Upper lobe of left lung (tissue), 6 donors: ENCODE measurements at regions not wholly inside any gene's neighbourhood (a gene's known extent, or its start where the extent isn't known, plus 50 kb on each side); places are given as distances from the start of the nearest gene placed in this dataset.

ENCODE experiments used
- ATAC-seq, 2 donors: fragments of 200-7000 bp; cut with Tn5 transposase; one replicate each; pipeline ENCODE4 v1.9.1; 2022; ENCODE audit warnings: mild to moderate bottlenecking in 2 of 2, moderate library complexity in 2 of 2; ENCODE audit not compliant: low FRiP score in 2 of 2
- DNase-seq, 2 donors: peaks; one replicate each; pipeline ENCODE4 v3.0.0-alpha.2; 2019 to 2020
- H3K27ac ChIP-seq, 4 donors: fragments of 200-600 bp; sonication (generic); one replicate each; pipeline ENCODE4 v1.5.1; 2016 to 2019
- H3K27me3 ChIP-seq, 4 donors: fragments of 200-600 bp; sonication (generic); one replicate each; pipeline ENCODE4 v1.5.1; 2017 to 2019
- H3K36me3 ChIP-seq, 4 donors: fragments of 200-600 bp; sonication (generic); one replicate each; pipeline ENCODE4 v1.5.1; 2016 to 2019
- H3K4me1 ChIP-seq, 4 donors: fragments of 200-600 bp; sonication (generic); one replicate each; pipeline ENCODE4 v1.5.1; 2018 to 2019
- H3K4me3 ChIP-seq, 4 donors: fragments of 200-600 bp; sonication (generic); one replicate each; pipeline ENCODE4 v1.5.1; 2017 to 2019; ENCODE audit warnings: mild to moderate bottlenecking in 2 of 4, moderate library complexity in 1 of 4
- H3K9me3 ChIP-seq, 4 donors: fragments of 200-600 bp; sonication (generic); one replicate each; pipeline ENCODE4 v1.5.1; 2018 to 2019
- EP300 ChIP-seq, 4 donors: sonication (generic); formaldehyde crosslinking; IDR thresholded peaks; one replicate each; pipeline ENCODE4 v1.5.1; 2017; ENCODE audit warnings: antibody characterized with exemption in 4 of 4, control low read depth in 2 of 4
- POLR2A ChIP-seq, 4 donors: fragments of 450-650 bp; IDR thresholded peaks; one replicate each; pipeline ENCODE4 v1.5.1; 2016 to 2017; ENCODE audit warnings: antibody characterized with exemption in 4 of 4, mild to moderate bottlenecking in 2 of 4
- POLR2AphosphoS5 ChIP-seq, 2 donors: sonication (generic); formaldehyde crosslinking; IDR thresholded peaks; one replicate each; pipeline ENCODE4 v1.5.1; 2017; ENCODE audit warnings: antibody characterized with exemption in 2 of 2
- WGBS, 2 donors: methylation state at CpG; one replicate each; pipeline ENCODE4 v1.1.5; 2017 to 2018; 5-methylcytosine and 5-hydroxymethylcytosine counted together
- TF ChIP-seq, protein P1 (sequence below), 6 experiments: fragments of 450-650 bp in 4 of 6; fragments of 200-600 bp in 2 of 6; sonication (generic) in 2 of 6; IDR thresholded peaks; one replicate each; pipeline ENCODE4 v1.5.1; 2016 to 2019; ENCODE audit warnings: antibody characterized with exemption in 6 of 6
- donor health status: DM: no; HTN: no; CAD: no; lungs with moderate emphysema.
- donor health status: DM: no; HTN: yes; CAD: no; lungs with severe emphysema.

DNA sequence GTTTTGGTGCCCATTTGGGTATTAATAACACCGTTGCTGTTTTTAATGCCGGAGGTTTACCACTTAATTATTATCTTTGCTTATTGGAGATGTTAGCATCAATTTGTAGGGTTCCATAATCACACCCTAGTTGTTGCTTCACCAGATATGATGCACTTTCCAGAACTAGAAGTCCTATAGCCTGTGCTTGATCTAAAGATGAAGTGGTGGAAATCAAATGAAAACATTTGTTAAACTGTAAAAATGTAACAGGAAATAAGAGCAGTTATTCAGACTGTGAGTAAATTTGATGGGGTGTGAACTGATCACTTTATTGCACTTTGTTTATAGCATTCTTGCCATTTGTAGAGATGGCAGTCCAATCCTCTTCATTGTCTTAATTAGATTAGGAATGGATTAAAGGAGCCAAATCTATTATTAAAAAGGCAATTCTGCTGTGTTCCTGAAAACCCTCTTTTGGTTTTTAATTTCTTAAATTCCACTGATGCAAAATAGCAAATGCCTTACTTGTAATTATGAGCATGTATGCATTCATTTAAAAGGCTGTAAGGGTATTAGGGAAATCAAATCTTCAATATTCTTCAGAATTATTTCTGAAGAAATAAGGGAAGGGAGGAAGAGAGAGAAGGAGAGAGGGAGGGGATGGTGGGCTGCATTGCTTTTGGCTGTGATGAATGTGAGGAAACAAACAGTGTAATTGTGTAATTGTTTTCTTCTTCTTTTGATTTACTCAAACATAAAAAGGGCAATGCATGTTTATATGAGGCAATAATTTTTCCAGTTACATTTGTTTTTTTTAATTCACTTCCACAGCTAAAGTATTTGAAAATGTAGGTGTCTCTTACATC, 675.2 kb upstream of the WWC1 start:
- H3K9me3 ChIP-seq: no peaks in the 10 kb centered on the region
- H3K4me3 ChIP-seq: no peak overlapping the region
- WGBS, 2 donors: 37 to 55% methylated on average over 2 of the region's 2 CpGs
- no peak for ATAC-seq
- no peak for DNase-seq
- no peaks in the 10 kb centered on the region for H3K4me1 ChIP-seq
- no peaks in the 10 kb centered on the region for H3K27me3 ChIP-seq
- TF ChIP-seq POLR2AphosphoS5 (IDR thresholded peaks at IDR 0.05): no peak
- TF ChIP-seq, protein P1, sequence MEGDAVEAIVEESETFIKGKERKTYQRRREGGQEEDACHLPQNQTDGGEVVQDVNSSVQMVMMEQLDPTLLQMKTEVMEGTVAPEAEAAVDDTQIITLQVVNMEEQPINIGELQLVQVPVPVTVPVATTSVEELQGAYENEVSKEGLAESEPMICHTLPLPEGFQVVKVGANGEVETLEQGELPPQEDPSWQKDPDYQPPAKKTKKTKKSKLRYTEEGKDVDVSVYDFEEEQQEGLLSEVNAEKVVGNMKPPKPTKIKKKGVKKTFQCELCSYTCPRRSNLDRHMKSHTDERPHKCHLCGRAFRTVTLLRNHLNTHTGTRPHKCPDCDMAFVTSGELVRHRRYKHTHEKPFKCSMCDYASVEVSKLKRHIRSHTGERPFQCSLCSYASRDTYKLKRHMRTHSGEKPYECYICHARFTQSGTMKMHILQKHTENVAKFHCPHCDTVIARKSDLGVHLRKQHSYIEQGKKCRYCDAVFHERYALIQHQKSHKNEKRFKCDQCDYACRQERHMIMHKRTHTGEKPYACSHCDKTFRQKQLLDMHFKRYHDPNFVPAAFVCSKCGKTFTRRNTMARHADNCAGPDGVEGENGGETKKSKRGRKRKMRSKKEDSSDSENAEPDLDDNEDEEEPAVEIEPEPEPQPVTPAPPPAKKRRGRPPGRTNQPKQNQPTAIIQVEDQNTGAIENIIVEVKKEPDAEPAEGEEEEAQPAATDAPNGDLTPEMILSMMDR (IDR thresholded peaks at IDR 0.05): no peak
- TF ChIP-seq EP300 (IDR thresholded peaks at IDR 0.05): no peak
- no peak for TF ChIP-seq POLR2A (IDR thresholded peaks at IDR 0.05)
- no peak overlapping the region for H3K27ac ChIP-seq
- no peaks in the 10 kb centered on the region for H3K36me3 ChIP-seq

DNA sequence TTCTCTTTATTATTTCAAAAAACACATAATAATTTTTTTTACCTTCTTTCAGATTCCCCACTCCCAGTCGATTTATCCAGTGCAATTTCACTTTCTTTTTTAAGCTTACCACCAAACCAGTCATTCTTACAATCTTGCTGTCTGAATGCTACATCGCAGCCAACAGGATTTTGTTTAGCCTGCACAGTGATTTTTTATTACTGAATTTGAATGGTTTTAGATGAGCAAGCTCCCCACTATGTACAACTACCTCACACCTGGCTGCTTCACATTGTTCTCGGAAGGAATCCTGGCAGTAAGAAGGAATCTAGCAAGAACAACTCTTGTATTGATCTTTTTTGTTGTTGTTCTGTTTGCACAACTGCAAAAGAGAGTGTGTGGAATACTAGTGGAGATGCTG, 668.1 kb upstream of the WWC1 start:
- DNase-seq (no peak), ATAC-seq (no peak)
- Histone ChIP-seq H3K36me3 (no peaks in the 10 kb centered on the region), H3K9me3 (no peaks in the 10 kb centered on the region), H3K27me3 (no peaks in the 10 kb centered on the region), H3K27ac (no peak overlapping the region), H3K4me3 (no peak overlapping the region), H3K4me1 (no peaks in the 10 kb centered on the region)
- TF ChIP-seq POLR2AphosphoS5 (IDR thresholded peaks at IDR 0.05) (no peak), EP300 (IDR thresholded peaks at IDR 0.05) (no peak), POLR2A (IDR thresholded peaks at IDR 0.05) (no peak)
- TF ChIP-seq, protein P1 (IDR thresholded peaks at IDR 0.05): no peak
- 59 to 65% methylated on average over 3 of the region's 3 CpGs for WGBS, 2 donors

DNA sequence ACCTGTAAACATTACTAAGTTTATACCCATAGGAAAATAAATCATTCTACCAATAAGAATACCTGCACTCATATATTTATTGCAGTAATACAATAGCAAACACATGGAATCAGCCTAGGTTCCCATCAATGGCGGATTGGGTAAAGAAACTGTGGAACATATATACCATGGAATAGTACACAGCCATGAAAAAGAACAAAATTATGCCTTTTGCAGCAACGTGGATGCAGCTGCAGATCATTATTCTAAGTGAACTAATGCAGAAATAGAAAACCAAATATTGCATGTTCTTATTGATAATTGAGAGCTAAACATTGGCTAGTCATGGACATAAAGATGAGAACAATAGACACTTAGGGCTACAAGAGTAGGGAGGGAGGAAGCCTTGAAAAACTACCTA, 667.4 kb upstream of the WWC1 start:
- WGBS, 2 donors: 63 to 75% methylated on average over 2 of the region's 2 CpGs
- DNase-seq: no peak
- H3K4me1 ChIP-seq: no peaks in the 10 kb centered on the region
- H3K9me3 ChIP-seq: no peaks in the 10 kb centered on the region
- no peak overlapping the region for H3K4me3 ChIP-seq
- no peaks in the 10 kb centered on the region for H3K36me3 ChIP-seq
- TF ChIP-seq, protein P1 (IDR thresholded peaks at IDR 0.05): no peak
- TF ChIP-seq POLR2AphosphoS5 (IDR thresholded peaks at IDR 0.05): no peak
- no peak for TF ChIP-seq EP300 (IDR thresholded peaks at IDR 0.05)
- TF ChIP-seq POLR2A (IDR thresholded peaks at IDR 0.05): no peak
- no peaks in the 10 kb centered on the region for H3K27me3 ChIP-seq
- no peak overlapping the region for H3K27ac ChIP-seq
- no peak for ATAC-seq

DNA sequence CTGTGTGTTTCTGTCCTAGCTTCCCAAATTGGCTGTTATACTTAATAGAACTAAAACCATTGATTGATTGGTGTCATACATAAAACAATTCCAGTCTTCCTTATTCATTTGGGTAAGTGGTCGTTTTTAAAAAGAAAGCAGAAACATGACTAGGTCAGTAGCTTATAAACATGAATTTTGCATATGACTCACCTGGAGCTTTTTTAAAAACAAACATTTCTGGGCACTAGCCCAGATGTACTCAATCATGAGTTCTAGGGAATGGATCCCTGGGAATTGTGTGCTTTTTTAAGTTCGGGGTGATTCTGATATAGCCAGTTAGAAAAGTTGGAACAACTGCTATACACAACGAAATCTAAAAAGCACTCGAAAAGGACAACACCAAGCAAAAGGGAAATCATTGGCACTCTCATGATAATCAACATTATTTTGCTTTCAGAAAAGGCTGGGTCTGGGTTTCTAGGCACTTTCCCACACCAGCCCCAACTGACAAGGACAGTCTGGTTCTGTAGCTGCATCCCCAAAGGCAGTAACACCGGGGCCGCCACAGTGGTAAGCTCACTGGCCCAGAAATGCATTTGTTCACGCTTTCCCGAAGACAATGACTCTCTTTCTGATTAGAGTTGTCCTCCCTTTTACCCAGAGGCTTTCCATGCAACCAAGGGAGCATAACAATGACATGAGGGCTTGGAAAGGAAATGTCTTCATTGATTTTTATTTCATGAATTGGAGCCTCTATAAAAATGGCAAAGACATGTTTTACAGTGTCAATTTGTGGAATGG, 664.9 kb upstream of the WWC1 start:
- DNase-seq: no peak
- no peak for ATAC-seq
- H3K4me3 ChIP-seq: no peak overlapping the region
- H3K4me1 ChIP-seq: no peaks in the 10 kb centered on the region
- WGBS, 2 donors: 78 to 81% methylated on average over 8 of the region's 8 CpGs
- TF ChIP-seq POLR2AphosphoS5 (IDR thresholded peaks at IDR 0.05) (no peak), POLR2A (IDR thresholded peaks at IDR 0.05) (no peak), EP300 (IDR thresholded peaks at IDR 0.05) (no peak)
- TF ChIP-seq, protein P1 (IDR thresholded peaks at IDR 0.05): no peak
- no peaks in the 10 kb centered on the region for H3K9me3 ChIP-seq
- H3K27ac ChIP-seq: no peak overlapping the region
- no peaks in the 10 kb centered on the region for H3K27me3 ChIP-seq
- H3K36me3 ChIP-seq: no peaks in the 10 kb centered on the region
